GM19438 (cell line): ENCODE measurements at regions not wholly inside any gene's neighbourhood (a gene's known extent, or its start where the extent isn't known, plus 50 kb on each side); places are given as distances from the start of the nearest gene placed in this dataset.
"Not testable (repeated sequence)": the region's sequence is repeated elsewhere in the genome, so short reads cannot be mapped to it uniquely, and the experiment has no call there.

Source experiments
- ATAC-seq: cut with Tn5 transposase; IDR thresholded peaks from one replicate; pipeline ENCODE4 v1.9.1; 2021; ENCODE audit warnings: low read depth; ENCODE audit not compliant: unreplicated experiment

DNA sequence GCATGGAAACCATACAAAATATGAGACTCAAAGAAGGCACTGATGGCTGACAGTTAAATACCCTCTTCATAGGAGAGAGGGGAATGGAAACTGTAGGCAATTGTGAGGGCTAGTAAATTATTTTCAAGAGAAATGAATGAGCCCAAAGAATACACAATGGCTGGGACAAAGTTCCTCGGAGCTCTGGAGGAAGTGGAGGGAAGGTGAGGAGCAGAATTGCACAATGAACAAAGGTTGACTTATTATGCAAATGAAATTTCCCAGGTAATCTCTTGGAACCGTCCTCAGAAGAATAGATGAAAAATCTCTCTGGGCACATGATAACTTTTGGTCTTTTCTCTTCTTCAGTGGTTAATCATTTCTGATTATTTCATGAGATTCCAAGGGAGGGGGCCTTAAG is 202.6 kb upstream of the VCX start:
- ATAC-seq, result no peak

DNA sequence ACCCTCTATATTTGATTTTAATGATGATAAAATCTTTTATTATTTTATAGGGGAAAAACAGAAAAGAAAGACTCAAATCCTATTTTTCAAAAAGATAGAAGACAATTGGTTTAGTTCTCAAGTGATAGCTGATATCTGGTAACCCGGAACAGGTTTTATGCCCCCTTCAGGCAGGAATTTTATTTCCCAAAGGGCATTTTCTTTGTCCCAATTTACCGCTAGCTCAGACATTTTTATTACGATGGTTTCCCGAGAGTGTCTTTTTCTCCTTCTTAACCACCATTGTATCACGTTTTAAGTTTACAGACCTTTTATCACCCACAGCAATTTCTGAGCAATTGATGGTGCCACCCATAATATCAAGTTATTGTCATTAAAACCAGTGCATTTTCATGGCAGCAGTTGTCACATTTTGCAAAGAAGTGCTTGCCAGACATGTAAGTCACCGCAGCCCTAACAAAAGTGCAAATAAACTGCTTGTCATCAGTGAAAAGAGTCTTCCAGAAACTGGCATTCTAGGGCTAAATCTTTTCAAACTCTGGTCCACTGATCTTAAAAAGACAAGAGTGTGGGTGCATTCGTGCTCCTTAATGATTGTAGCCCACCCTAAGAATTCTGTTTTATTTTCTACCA is 204.8 kb upstream of the VCX start:
- ATAC-seq, result no peak

DNA sequence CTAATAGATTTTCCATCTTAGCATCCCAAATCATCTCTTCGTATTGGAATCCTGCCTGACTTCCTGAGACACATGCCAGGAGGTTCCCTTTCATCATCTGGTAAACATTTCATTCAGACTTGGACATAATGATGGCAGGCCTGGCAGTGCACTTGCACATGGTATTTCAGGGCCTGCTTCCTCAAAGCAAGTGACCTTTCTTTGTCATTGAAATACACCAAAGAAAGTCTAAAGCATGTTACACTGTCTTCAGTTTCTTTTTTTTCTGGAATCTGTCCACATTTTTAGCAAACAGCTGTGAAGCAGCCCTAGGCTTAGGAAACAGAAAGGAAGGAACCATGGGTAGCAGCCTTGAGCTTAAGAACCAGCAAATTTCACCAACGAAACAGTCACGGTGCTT is 205.9 kb upstream of the VCX start:
- ATAC-seq, result no peak

DNA sequence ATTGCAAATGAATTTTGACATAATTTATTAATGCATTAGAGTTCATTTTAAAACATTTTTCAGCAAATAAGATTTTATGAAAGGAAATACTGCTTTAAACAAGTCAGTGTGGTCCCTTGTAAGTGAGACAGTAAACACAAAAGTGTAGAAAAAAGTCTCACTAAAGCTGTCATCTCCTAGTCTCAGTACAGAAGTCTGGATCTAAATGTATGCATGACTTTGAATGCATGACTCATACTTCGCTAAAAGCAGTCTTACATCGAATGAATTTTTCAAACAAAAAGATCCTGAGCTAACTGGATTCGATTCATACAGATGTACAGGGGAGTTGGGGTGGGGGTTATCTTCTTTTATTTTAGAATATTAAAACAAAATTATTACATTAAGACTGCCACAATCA is 207.4 kb upstream of the VCX start:
- ATAC-seq, result no peak

DNA sequence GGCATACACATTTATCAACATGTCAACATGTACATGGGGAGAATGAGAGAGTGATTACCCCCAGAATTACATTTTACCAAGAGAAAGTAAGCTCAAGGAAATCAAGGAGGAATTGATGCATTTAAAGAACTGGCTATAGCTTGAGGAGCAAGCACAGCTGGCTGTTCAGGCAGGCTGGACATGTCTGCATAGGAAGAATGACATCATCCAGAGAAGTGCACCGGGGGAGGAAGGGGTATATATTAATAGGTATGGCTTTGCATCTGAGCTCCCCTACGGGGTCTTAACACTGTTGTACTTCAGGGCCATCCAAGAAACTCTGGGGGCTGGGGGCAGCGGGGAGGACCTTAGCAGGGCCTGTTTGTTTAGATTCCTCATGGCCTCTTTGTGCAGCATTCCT is 222.4 kb upstream of the VCX start:
- ATAC-seq, result no peak

DNA sequence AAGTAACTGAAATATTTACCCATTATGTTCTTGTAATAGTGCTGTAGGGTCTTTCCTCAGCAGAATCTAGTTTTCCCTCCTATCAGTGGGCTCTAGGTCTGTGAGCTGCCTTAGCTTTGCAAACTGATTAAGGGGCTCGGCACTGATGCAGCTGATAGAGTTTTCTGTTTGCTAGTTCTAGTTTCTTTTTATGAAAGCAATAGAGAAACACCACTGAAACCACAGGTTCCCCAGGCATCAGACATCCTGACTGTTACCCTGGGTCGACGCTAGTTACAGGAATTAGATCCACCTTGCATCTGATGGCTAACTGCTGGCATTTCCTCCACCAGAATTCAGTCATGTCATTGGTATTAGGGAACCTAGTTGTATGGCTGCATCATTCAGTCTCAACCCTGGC is 225.0 kb upstream of the VCX start:
- no peak for ATAC-seq

DNA sequence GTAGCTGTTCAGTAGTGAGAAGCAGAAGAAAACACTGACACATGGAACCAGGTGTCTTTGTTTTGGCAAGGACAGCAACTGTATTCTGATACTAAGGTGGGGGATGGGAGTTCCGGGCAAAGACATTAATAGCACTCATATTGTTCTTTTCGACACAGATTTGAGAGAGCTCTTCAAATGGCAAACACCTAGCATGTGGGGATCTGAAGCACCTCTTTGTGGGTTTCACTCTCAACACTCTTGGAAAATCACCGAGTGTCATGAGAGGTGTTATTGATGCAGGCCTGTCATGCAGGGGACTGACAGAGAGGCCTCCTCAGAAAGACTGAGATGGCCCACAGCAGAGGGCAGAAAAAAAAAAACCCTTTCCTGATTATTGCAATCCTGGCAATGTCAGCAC is 228.4 kb upstream of the VCX start:
- ATAC-seq, result no peak

DNA sequence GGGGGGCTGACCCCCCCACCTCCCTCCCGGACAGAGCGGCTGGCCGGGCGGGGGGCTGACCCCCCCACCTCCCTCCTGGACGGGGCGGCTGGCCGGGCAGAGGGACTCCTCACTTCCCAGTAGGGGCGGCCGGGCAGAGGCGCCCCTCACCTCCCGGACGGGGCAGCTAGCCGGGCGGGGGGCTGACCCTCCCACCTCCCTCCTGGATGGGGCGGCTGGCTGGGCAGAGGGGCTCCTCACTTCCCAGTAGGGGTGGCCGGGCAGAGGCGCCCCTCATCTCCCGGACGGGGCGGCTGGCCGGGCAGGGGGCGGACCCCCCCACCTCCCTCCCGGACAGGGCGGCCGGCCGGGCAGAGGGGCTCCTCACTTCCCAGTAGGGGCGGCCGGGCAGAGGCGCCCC is 234.3 kb upstream of the VCX start:
- ATAC-seq, result not testable (repeated sequence)

DNA sequence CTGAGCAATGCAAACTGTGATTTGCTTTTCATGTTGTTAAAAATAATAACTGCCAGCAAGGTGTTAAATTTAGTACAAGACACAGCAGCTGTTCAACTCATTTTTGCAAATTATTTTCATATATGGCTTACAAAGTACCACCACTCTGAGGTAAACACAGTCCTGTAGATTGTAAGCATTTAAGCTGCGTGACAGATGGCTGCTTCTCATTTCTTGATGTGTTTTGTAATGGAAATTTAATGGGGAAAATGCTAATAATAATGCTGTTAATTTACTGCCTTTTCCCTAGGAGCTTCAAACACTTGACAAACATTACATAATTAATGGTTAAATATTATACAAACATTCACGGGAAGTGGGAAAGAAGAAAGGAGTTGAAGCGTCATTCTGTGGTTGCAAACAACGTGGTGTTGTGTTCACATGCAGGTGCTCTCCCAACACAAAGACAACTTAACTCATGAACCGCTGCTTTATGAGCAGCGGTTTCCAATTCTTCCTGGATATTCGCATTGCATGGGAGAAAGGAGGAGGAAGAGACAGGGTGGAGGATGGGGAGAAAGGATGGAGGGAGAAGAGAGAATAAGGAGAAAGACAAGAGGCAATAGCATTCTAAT is 236.8 kb upstream of the VCX start:
- ATAC-seq, result peak; percentile 75

DNA sequence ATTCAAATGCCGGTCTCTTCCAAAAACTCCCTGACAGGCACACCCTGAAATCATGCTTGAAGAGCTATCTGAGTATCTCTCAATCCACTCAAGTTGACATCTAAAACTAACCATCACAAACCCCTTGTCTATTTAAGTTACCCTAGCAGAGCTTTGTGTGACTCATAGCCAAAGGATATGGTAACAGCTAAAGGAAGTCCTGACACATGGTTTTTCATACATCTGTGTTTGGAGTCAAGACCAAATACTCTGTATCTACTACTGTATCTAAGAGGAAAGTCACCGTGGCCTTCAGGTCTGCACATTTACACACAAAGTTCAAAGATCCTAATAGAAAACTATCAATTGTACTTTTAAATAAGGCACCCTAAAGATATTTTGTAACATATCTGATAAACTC is 239.6 kb upstream of the VCX start:
- no peak for ATAC-seq

DNA sequence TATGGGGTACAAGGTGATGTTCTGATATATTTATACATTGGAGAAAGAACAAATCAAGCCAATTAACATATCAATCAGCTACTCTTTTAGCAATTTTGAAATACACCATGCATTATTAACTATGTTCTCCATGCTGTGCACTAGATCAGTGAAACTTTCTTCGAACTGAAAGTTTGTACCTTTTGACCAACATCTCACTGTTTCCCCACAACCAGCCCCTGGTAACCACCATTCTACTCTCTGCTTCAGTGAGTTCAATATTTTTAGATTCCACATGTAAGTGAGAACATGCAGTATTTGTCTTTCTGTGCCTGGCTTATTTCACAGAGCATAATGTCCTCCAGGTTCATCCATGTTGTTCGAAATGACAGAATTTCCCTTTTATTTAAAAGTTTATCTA is 246.1 kb upstream of the VCX start:
- ATAC-seq, result no peak

DNA sequence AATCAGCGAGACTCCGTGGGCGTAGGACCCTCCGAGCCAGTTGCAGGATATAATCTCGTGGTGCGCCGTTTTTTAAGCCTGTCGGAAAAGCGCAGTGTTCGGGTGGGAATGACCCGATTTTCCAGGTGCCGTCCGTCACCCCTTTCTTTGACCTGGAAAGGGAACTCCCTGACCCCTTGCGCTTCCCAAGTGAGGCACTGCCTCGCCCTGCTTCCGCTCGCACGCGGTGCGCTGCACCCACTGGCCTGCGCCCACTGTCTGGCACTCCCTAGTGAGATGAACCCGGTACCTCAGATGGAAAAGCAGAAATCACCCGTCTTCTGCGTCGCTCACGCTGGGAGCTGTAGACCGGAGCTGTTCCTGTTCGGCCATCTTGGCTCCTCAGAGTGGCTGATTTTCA is 249.6 kb upstream of the VCX start:
- not testable (repeated sequence) for ATAC-seq

DNA sequence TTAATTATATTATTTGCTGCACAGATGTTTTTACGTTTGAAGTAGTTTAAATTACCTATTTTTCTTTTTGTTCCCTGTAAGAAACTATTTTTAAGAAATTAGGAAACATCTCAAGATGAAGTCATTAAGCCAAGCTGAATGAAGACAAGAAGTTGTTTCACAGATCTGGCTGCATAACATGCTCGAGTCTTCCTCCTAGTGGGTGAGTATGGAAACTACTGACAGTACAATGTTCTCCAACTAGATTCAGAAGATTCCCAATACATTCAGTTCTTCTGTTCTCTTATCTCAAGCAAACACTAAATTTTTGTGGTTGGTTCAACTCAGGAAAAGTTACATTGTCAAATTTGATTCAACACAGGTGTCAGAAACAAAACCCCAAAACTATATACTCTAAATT is 256.8 kb upstream of the VCX start:
- no peak for ATAC-seq

DNA sequence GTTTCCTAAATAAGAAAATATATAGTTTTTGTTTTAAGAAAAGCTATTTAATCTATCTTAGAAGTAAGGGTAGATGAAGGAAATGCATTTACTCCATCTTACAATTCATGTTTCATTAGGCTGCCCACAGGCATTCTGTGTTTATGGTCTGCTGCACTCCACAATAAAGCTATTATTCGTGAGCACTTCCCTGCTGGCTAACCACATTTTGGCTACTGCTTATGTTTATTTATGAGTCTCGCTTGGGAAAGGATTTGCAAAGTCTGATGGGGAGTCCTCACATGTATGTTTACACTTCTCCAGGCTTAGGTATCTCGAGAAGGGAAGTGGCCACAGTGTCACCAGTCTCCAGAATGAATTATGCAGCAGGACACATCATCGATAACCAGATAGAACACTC is 260.8 kb upstream of the VCX start:
- no peak for ATAC-seq

DNA sequence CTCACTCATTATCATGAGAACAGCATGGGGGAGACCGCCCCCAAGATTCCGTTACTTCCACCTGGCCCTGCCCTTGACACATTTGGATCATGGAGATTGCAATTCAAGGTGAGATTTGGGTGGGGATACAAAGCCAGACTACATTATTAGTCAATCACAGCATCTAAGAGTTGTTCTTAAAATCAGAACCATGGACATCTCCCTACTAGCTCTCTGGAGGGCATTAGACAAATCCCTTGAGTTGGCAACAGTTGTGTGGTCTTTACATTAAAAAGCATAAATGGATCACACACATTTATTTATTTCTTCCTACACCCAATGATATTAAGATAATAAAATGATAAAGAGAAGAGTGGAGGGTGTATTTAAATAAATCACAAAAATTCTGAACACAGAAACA is 262.8 kb upstream of the VCX start:
- no peak for ATAC-seq

DNA sequence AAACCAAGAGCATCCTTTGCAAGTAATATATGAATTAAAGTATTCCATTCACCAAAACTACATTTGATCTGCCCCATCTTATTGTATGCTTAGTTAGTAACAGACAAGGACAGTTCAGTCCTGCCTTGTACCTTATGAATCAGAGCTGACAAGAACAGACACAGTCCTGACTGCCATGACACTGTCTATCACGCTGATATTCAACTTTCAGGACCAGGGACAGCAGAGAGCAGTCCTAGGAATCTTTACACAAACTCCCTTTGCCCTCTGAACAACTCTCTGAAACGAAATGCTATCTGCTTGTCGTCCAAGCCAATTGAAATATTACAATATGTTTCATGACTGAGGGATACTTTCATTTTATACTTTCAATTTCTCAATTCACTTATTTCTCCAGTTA is 268.6 kb upstream of the VCX start:
- ATAC-seq, result no peak

DNA sequence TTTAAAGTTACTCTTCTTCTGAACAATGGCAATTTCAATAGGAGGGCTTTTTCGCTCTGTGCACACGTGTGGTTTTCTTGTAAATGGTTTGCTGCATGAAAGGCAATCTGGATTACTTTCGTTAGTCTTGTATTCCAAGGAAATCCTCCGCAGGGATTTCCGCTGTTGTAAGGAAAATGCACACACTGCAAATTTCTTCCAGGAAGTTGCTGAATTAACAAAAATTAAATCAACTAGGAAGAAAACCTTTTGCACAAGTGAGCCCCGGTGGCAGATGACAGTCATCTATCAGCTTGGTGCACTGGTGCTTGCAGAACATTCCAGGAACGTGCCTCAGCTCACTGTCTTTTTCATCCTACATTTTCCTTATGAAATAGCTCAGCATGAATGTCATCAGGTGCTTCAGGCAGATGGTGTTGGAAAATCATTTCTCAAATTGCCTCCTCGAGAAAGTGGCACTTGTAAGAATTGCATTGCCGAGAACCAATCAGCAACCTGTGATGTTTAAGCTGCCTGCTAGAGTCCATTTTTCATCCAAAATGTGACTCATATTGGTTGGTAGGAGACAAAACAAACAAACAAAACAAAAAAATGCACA is 272.4 kb upstream of the VCX start:
- ATAC-seq, result no peak

DNA sequence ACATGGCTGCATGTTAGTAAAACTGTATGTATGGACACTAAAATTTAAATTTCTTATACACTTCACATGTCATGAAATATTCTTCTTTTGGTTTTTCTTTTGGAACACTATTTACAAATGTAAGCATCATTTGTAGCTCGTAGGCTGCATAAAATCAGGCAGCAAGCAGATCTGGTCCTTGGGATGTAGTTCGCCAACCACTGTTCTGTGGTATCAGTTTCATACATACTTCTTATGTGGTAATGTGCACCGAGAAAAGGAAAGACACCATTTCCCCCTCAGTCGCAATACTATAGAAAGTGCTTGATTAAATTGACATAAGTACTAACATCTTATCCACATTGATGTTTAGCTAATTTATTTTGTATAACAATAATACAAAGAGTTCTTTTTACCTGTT is 274.4 kb upstream of the VCX start:
- ATAC-seq, result no peak

DNA sequence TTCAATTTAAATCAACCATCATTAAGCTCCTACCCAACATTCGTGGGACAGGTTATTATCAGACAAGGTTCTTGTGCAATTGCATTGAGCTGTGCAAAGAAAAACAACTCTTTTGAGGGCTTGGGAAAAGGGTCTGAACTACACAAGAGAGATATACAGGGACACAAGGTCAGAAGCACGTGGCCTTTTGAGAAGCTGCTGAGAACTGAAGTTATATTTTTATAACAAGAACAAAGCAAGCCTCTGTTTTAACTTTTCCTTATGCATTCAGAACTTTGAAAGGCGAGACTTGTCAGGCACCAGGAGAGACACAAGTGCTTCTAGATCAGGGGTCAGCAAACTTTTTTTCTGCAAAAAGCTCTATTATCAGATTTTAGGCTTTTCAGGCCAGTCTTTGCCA is 274.8 kb upstream of the VCX start:
- no peak for ATAC-seq

DNA sequence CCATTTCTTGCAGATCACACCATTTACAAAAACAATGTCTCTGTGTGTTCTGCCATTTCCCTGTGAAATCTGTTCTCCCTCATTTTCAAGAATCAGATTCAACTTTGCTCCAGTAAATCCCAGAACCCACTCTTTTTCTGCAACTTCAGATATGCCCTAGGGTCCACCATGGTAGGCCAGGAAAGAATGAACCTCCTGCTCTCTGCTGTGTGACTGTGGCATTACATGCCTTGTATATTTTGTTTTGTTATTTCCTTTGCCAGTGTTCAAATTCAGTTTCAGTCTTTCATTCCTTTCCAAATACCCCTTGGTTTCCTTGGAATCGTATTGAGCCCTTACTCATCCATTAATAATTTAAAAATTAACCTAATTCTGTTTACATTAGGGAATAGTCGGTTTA is 290.2 kb upstream of the VCX start:
- ATAC-seq, result no peak

DNA sequence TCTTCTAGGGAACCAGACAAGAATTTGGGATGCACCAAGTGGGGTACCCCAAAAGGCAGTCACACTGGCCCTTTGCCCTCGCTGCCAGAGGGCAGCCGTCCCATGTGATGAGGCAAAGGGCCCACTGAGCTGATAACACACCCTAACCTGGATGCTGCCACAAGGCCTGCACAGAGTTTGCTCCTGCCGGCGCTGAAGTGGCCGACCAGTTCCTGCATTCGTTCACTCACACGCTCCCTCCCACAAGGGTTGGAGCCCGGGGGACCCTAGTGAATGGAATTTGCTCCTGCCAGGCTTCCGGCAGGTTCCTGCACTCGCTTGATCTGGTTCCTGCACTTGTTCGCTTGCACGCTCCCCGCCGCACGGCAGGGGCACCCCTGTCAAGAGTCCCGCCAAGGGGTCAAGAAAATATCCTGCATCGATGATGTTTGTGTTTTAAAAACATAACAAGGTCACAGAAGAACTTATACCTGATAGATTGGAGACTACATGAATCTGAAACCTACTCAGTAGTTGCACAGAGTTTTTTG is 296.4 kb upstream of the VCX start:
- no peak for ATAC-seq

DNA sequence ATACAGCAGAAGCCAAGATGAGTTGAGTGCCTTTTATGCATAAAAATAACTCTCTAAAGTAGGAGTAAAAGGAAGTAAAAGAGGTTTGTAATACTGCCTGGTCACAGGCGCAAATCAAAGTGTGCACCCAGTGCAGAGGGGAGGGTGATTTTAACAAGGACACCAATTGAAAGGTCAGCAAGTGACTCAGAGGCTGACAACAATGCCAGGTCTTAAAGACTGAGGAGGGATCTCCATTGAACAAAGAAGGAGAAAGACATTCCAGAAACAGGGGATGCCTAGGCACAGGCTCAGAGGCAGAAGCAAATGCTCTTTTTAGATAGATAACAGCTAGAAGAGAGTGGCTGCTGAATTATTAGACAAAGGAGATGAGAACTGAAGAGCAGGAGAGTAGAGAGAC is 297.4 kb upstream of the VCX start:
- no peak for ATAC-seq
